GM23338 (cell line): ENCODE measurements at regions not wholly inside any gene's neighbourhood (a gene's known extent, or its start where the extent isn't known, plus 50 kb on each side); places are given as distances from the start of the nearest gene placed in this dataset.

Experiments
- ATAC-seq: fragments of 200-7000 bp; cut with Tn5 transposase; 3 replicates; pipeline ENCODE4 v1.9.1; 2020
- DNase-seq: peaks from one replicate; pipeline ENCODE4 v3.0.0-alpha.2; 2015; ENCODE audit warnings: low spot score
- H2AFZ ChIP-seq: fragments of 200-600 bp; sonication (generic); 2 replicates; pipeline ENCODE4 v1.8.0; 2016; ENCODE audit warnings: antibody characterized with exemption, mild to moderate bottlenecking, moderate library complexity
- H3F3A ChIP-seq: fragments of 200-600 bp; sonication (generic); replicated peaks from 2 replicates; pipeline ENCODE4 v1.8.0; 2017; ENCODE audit warnings: antibody characterized with exemption, mixed run types, low read depth
- H3K27ac ChIP-seq: fragments of 200-600 bp; sonication (generic); 2 replicates; pipeline ENCODE4 v1.6.1; 2016; ENCODE audit warnings: low read depth
- H3K27me3 ChIP-seq: fragments of 200-600 bp; sonication (generic); 2 replicates; pipeline ENCODE4 v1.8.0; 2016; ENCODE audit warnings: mild to moderate bottlenecking, mixed run types, moderate library complexity; ENCODE audit not compliant: insufficient read depth
- H3K36me3 ChIP-seq: fragments of 200-600 bp; sonication (generic); 2 replicates; pipeline ENCODE4 v1.8.0; 2016; ENCODE audit warnings: mild to moderate bottlenecking; ENCODE audit not compliant: insufficient read depth
- H3K4me1 ChIP-seq: fragments of 200-600 bp; sonication (generic); 2 replicates; pipeline ENCODE4 v1.8.0; 2016; ENCODE audit warnings: mild to moderate bottlenecking, moderate library complexity; ENCODE audit not compliant: insufficient read depth
- H3K4me2 ChIP-seq: fragments of 200-600 bp; sonication (generic); 2 replicates; pipeline ENCODE4 v1.7.1; 2017; ENCODE audit warnings: mixed run types
- H3K4me3 ChIP-seq: fragments of 200-600 bp; sonication (generic); 2 replicates; pipeline ENCODE4 v1.6.1; 2016; ENCODE audit warnings: mixed run types
- H3K79me2 ChIP-seq: fragments of 200-600 bp; sonication (generic); replicated peaks from 2 replicates; pipeline ENCODE4 v1.8.0; 2017; ENCODE audit warnings: mild to moderate bottlenecking; ENCODE audit not compliant: insufficient read depth
- H3K9me2 ChIP-seq: fragments of 200-600 bp; sonication (generic); 2 replicates; pipeline ENCODE4 v1.8.0; 2017; ENCODE audit not compliant: insufficient read depth
- H4K20me1 ChIP-seq: fragments of 200-600 bp; sonication (generic); replicated peaks from 2 replicates; pipeline ENCODE4 v1.8.0; 2017; ENCODE audit warnings: mild to moderate bottlenecking; ENCODE audit not compliant: insufficient read depth
- H3K27ac Mint-ChIP-seq: 2 replicates; pipeline ENCODE4 v1.8.0; 2020; ENCODE audit warnings: inconsistent platforms, mild to moderate bottlenecking, moderate library complexity, mixed read lengths
- H3K27me3 Mint-ChIP-seq: 3 replicates; pipeline ENCODE4 v1.8.0; 2022; ENCODE audit warnings: low read depth, mild to moderate bottlenecking, moderate library complexity, mixed read lengths, inconsistent platforms; ENCODE audit not compliant: insufficient read depth, poor library complexity
- H3K36me3 Mint-ChIP-seq: 3 replicates; pipeline ENCODE4 v1.8.0; 2021; ENCODE audit warnings: low read depth, mild to moderate bottlenecking, inconsistent platforms, moderate library complexity, mixed read lengths
- H3K4me1 Mint-ChIP-seq: 3 replicates; pipeline ENCODE4 v1.8.0; 2020; ENCODE audit warnings: mild to moderate bottlenecking, inconsistent platforms, mixed read lengths
- H3K4me3 Mint-ChIP-seq: 3 replicates; pipeline ENCODE4 v1.8.0; 2021; ENCODE audit warnings: moderate library complexity, mild to moderate bottlenecking, inconsistent platforms, mixed read lengths
- H3K9me3 Mint-ChIP-seq: 3 replicates; pipeline ENCODE4 v1.8.0; 2020; ENCODE audit warnings: moderate library complexity, mild to moderate bottlenecking, inconsistent platforms, mixed read lengths
- CREB1 ChIP-seq: fragments of 250-450 bp; sonication (Bioruptor Pico); IDR thresholded peaks from 2 replicates; pipeline ENCODE4 v1.5.0; 2020; ENCODE audit warnings: low read depth, mild to moderate bottlenecking, moderate library complexity
- ETS1 ChIP-seq: IDR thresholded peaks from 2 replicates; pipeline ENCODE4 v1.6.1; 2016; ENCODE audit warnings: antibody characterized with exemption
- NANOG ChIP-seq: IDR thresholded peaks from 2 replicates; pipeline ENCODE4 v1.6.1; 2016; ENCODE audit warnings: antibody characterized with exemption, borderline replicate concordance
- REST ChIP-seq: IDR thresholded peaks from one replicate; pipeline ENCODE4 v1.6.1; 2018; ENCODE audit warnings: antibody characterized with exemption; ENCODE audit not compliant: unreplicated experiment
- ZNF114 ChIP-seq: fragments of 250-450 bp; sonication (Bioruptor Pico); IDR thresholded peaks from 2 replicates; pipeline ENCODE4 v1.5.0; 2020; ENCODE audit warnings: mild to moderate bottlenecking, moderate library complexity
- ZNF462 ChIP-seq: fragments of 250-450 bp; sonication (Bioruptor Pico); IDR thresholded peaks from 2 replicates; pipeline ENCODE4 v1.5.0; 2020; ENCODE audit warnings: mild to moderate bottlenecking, moderate library complexity

GRCh38 chr2:194567661-194568017, 1089.4 kb upstream of the SLC39A10 start (continued):
- TF ChIP-seq REST (no peak), ETS1 (no peak), NANOG (no peak)

GRCh38 chr2:194566907-194567660, 1089.9 kb upstream of the SLC39A10 start:
- no peaks in the 10 kb centered on the region for H3K79me2 ChIP-seq
- no peak for ATAC-seq
- H4K20me1 ChIP-seq = no peaks in the 10 kb centered on the region
- H3K4me3 ChIP-seq = no peak overlapping the region
- no peaks in the 10 kb centered on the region for H3K4me1 ChIP-seq
- H3F3A ChIP-seq = no peaks in the 10 kb centered on the region
- H3K9me3 Mint-ChIP-seq = no peaks in the 10 kb centered on the region
- no peak overlapping the region for H3K4me2 ChIP-seq
- TF ChIP-seq ZNF462 (CRISPR knock-in tag) = no peak
- TF ChIP-seq CREB1 (CRISPR knock-in tag) = no peak
- no peak for TF ChIP-seq ZNF114
- DNase-seq = no peak
- H3K4me1 Mint-ChIP-seq = no peaks in the 10 kb centered on the region
- H3K4me3 Mint-ChIP-seq = no peak overlapping the region
- no peaks in the 10 kb centered on the region for H3K27me3 ChIP-seq
- no peak overlapping the region for H3K27ac ChIP-seq
- H3K27ac Mint-ChIP-seq = no peak overlapping the region
- no peaks in the 10 kb centered on the region for H3K9me2 ChIP-seq
- no peaks in the 10 kb centered on the region for H3K36me3 ChIP-seq
- no peaks in the 10 kb centered on the region for H3K36me3 Mint-ChIP-seq
- H2AFZ ChIP-seq = peak overlapping the region; percentile 45; the same call in 1 of the 2 replicates
- no peaks in the 10 kb centered on the region for H3K27me3 Mint-ChIP-seq
